Stimulated activated CD8-positive, alpha-beta memory T cell treated with anti-CD3 and anti-CD28 coated beads, Interleukin-7, amount 100 ng/mL, for 4 hours (primary cell): ENCODE measurements at regions not wholly inside any gene's neighbourhood (a gene's known extent, or its start where the extent isn't known, plus 50 kb on each side); places are given as distances from the start of the nearest gene placed in this dataset.

Experiments
- DNase-seq, 2 donors: peaks; one replicate each; pipeline ENCODE4 v3.0.0-alpha.2; 2020; ENCODE audit warnings: low read depth in 2 of 2

- DNase-seq: no peak
Measured at GRCh38 chr10:128661404-128662197, 535.4 kb upstream of the MKI67 start.

DNA sequence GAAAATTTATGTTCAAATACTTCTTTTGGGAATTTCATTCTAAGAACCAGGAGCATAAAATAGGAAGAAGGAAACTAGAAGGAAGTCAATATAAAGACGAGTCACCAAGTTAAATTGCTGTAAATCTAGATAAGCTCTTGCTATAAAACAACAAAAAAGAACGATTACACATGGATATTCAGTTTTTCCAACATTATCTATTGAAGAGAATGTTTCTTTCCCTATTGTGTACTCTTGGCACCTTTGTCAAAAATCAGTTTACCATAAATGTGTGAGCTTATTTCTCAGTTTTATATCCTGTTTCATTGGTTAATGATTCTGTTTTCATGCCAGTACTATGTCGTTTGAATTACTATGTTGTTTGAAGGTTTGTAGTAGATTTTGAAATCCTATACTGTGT, 536.3 kb upstream of the MKI67 start:
- DNase-seq: no peak

DNA sequence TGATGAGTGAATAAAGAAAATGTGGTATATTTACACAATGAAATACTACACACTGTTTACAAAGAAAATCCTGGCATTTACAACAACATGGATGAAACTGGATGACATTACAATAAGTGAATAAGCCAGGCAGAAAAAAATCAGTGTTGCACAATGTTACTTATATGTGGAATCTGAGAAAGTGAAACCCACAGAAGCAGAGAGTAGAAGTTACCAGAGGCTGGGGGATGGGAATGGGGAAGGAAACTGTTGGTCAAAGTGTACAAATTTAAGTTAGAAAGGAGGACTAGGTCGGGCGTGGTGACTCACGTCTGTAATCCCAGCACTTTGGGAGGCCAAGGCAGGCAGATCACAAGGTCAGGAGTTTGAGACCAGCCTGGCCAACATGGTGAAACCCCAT, 538.5 kb upstream of the MKI67 start:
- no peak for DNase-seq

GRCh38 chr10:128675405-128675804, 549.2 kb upstream of the MKI67 start:
- DNase-seq: no peak

- no peak for DNase-seq
Measured at GRCh38 chr10:128680116-128680515, 553.9 kb upstream of the MKI67 start.

GRCh38 chr10:128684215-128684614, 558.0 kb upstream of the MKI67 start:
- DNase-seq: no peak

DNA sequence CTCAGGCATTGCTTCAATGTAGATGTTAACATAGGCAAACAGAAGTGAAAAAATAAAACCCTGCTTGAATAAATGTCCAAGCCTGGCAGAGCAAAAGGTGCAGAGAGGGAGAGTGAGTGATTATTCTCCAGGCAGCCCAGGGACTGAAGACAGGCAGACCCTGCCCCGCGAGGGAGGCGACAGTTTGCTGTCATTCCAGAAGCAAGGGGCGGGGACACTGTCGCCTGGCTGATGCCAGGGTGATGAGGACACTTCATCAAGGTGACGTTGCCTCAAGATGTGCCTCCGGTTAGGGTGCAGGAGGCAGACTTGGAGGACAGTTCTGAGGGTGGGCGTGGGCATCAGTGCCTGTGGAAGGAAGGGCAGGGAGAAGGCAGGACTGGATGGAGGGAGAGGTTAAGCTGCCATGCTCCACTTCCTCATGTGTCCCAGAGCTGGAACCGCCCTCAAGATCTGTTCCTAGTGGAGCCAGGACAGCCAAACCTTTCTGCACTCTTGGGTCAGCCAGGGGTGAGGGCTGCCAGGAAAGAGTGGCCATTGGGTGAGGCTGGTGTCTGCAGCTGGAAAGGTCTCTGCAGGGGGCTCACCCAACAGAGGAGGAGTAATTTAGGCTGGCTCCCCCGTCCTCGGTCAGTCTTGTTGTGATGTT, 560.5 kb upstream of the MKI67 start:
- no peak for DNase-seq

GRCh38 chr10:128687408-128687807, 561.2 kb upstream of the MKI67 start:
- DNase-seq: no peak

- no peak for DNase-seq
Measured at GRCh38 chr10:128687927-128688549, 561.8 kb upstream of the MKI67 start.

DNA sequence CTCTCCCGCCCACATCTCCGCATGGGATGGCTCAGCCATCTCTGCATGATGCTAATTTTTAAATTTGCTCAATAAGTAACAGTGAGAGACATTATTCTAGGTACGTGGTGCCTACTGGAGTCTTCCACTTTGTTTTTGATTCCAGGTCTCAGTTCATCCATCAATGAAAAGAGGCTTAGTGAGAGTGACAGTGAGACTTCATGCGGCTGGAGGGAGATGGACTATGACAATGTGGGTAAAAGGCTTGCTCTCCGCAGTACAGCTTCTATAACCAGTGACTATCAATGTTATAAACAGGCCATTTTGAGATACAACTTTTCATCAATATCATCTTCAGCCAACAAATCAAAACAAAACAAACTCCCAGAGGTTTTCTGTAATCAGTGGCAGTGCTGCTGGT, 563.4 kb upstream of the MKI67 start:
- no peak for DNase-seq

- no peak for DNase-seq
Measured at GRCh38 chr10:128693493-128694131, 567.4 kb upstream of the MKI67 start.

- DNase-seq: no peak
Measured at GRCh38 chr10:128694168-128694850, 568.1 kb upstream of the MKI67 start.

DNA sequence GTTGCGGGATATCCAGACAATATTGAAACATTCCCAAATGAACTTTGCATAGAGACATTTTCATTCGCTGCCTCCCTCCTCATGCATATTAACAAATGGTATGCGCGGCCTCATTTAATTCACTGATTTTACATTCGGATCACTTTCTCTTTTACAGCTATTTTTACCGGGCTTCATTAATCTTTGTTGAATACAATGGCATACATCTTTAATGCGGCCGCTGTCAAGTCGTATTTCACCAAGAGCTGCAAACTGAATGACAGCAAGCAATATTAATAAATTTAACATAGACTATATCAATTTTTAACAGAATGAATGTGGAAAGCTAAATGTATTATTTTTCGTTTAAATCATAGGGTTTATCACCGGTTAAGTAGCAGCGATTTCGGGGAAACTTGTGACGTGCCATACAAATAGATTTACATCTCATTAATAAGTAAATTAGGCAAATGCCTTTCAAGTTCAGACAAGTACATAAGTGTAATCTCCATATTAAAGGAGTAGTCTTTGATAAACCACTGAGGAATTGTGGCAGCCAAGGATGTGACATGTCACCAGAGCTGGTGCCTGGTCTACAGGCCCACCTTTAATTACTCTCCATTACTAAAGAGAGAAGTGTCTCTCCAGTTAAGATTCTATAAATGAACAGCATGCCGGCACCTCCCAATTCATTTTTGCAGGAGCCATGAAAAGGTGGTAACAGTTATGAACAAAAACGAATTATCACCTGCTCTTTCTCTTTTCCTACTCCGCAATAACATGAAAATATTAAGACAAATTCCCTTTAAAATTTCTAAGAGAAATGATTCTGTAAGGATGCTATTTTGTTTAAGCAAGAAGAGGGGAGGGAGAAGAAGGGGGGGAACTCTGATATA, 568.9 kb upstream of the MKI67 start:
- no peak for DNase-seq

- DNase-seq: no peak
Measured at GRCh38 chr10:128695931-128696330, 569.7 kb upstream of the MKI67 start.

- DNase-seq: no peak
Measured at GRCh38 chr10:128697437-128697836, 571.2 kb upstream of the MKI67 start.

DNA sequence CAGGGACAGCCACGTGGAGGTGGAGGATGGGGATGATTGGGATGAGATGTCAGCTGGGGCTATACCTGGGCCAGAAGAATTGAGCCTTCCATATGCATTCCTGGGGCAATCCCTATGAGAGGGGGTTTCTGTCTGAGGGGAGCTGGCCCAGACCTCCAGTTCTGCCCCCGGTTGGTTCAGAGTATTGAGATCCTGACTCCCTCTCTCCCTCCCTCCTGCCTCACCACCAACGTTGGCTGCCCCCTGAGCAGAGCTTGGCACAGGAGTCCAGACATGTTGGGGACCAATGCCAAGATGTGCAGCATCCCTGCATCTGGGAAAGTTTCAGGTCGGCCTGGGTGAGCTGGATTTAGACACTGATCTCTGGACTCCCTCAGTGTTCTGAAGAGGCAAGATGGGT, 575.2 kb upstream of the MKI67 start:
- DNase-seq: no peak

DNA sequence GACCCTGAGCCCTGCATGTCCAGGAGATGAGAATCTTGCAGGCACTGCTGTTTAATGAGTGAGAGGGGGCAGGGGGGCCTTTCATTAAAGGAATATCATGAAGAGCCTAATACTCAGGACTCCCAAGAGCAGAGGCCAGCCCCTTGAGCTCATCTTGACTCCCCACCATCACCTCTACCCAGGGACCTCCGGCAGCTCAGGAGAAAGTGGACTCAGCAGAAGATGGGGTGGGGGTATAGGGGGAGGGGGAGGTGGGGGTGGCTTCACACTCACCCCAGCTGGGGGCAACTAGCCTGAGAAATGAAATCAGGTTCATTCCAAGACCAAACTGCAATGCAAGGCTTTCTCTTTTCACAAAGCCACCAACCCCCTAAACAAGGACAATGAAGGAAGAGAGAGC, 575.6 kb upstream of the MKI67 start:
- no peak for DNase-seq

DNA sequence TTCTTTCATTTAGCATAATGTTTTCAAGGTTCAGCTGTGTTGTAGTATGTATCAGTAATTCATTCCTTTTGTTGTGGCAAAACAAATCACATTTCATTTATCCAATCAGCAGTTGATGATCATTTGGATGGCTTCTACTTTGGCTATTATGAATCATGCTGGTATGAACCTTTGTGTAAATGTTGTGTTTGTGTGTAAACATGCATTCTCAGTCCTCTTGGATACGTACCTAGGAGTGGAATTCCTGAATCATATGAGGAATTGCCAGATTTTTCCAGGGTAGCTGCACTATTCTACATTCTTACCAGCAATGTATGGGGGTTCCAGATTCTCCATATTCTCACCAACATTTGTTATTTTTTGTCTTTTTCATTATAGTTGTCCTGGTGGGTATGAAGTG, 578.5 kb upstream of the MKI67 start:
- DNase-seq: no peak

- no peak for DNase-seq
Measured at GRCh38 chr10:128708182-128708581, 582.0 kb upstream of the MKI67 start.

- no peak for DNase-seq
Measured at GRCh38 chr10:128709686-128710085, 583.5 kb upstream of the MKI67 start.
